HG03139 (cell line): ENCODE measurements at regions not wholly inside any gene's neighbourhood (a gene's known extent, or its start where the extent isn't known, plus 50 kb on each side); places are given as distances from the start of the nearest gene placed in this dataset.

Source experiments
- ATAC-seq: cut with Tn5 transposase; IDR thresholded peaks from one replicate; pipeline ENCODE4 v1.9.1; 2021; ENCODE audit not compliant: unreplicated experiment

DNA sequence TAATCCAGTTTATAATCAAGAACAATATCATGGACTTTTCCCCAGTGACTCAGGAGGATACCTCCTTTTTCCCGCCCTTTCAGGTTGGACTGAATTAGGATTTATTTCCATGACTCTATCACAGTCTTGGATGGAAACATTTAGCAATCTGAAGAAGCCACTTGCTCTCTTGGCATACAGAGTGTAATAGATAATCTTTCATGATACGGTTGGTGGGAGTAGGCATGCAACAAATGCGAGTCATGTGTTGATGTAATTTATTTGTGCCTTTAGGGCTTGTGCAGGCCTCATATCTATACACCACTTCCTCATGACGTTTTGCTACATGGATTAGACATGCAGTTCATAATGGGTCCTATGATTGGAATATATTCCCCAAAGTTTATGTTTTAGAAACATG lies 54.2 kb upstream of the MCTP2 start:
- no peak for ATAC-seq

DNA sequence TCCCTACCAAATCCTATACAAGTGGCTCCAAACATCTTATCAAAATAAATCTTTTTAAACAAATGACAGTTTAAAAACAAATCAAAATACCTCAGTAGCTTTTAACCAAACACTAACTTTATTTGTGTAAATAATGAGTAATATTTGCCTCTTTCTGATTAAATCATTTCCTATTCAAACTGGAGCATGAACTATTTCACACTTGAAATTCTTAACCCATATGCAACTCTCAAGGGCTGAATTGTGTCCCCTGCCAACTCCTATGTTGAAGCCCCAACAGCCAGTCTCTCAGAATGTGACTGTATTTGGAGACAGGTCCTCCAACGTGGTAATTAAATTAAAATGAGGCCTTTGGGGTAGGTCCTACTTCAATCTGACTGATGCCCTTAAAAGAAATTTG lies 55.9 kb upstream of the MCTP2 start:
- ATAC-seq = no peak

DNA sequence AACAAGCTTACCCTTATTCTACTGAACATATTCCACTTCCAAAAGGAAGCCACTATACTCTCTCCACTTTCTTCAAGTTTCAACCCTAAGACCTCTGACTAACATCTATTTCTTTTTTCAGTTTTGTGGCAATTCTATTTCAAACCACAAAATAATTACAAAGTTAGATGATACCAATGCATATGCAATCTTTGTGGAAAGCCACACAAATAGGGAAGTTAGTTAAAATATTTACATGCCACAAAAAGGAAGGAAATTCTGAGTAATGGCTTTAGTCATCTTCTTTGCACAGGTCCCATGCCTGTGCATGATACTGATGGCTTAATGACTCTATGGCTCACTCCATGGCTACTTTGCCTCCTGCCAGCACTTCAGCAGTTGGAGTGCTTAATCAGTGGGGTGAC lies 57.0 kb upstream of the MCTP2 start:
- peak; percentile 92 for ATAC-seq

DNA sequence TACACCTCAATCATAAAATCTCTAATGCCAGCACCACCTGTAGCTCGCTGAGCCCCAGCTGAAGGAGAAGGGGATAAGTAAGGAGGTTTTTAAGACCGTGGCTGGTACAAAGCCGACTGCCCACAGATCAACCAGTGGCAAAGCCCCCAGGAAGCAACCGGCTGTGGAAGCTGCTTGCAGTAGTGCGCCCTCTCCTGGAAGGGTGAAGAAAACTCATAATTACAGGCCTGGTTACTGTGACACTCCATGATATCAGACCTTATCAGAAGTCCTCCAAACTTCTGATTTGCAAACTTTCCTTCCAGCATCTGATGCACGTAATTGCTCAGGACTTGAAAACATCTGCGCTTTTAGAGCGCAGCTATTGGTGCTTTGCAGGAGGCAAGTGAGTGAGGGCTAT lies 63.1 kb upstream of the MCTP2 start:
- ATAC-seq = no peak

DNA sequence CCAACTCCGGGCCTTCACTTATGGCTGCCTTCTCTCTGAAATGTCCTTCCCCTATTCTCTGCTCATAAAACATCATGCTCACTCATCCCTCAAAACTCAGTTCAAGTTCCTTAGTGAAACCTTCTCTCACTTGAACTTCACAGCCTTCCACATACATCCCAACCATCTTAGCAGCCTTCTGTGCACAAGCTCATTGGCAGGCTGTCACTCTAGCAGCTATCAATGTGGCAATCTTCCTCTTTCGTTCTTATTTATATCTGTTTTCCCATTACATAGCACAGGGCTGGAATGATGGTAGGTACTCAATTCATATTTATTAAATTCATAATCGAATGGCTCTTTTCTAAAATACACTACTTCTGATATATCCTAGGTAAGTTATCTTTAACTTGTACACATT lies 66.4 kb upstream of the MCTP2 start:
- no peak for ATAC-seq

DNA sequence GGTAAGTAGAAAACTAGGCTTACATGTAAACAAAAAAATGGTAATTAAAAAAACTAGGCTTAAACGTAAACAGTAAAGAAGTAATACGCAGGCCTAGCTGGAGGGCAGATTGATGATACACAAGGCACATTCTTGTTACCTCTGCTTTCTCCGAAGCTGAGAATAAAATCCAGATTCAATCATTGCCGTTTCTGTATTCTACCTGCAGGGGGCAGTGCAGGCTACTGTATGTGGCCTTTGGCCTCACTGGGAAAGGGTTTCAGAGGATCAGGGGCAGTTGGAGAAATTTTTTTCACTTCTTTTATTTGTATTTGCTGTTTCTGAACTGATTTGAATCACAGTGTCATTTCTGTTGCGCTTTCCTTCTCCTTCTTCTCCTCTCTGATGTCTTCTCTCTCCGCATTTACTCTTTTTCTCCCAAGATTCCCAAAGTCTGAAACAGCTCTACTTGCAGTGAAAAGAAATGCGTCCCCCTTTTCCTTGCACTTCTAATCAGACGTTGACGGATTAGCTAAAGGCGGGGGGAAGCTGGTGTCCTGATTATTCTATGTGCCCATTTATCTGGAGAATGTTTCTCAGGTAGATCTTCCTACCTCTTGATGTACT lies 67.1 kb upstream of the MCTP2 start:
- no peak for ATAC-seq

DNA sequence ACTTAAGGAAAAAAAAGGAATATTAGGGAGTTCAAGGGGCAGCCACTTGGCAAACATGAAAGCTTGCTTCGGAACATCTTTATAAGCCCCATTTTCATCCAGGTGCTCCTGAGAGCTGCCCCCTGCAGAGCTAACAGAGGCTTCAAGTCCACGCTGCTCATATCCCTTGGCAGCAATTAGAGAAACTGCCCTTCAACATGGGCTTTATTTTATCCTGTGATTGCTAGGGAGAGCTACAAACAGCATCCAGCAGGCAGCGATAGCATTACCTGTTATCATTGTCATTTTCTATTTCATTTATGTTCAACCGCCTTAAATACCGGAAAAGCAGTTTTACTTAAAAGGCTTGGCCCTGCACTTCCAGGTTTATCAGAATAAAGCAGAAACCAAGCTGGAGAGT lies 68.4 kb upstream of the MCTP2 start:
- ATAC-seq = no peak

DNA sequence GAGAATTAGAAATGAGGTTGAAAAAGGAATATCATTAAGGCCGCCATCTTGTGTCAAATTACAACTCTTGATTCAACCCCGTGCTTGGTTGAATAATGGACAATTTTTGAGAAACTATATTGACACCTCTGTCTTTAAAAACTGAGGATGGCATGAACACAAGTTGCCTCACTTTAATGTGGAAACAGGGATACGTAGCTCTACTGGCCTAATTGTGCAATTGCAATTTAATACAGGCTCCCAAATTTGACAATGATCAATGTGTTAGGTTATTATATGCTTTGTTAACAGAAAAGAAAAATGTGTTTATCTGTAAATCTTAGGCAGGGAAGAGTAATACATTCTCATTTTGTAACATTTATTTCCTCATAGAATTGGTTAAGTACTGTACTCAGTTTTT lies 77.1 kb upstream of the MCTP2 start:
- ATAC-seq = no peak

DNA sequence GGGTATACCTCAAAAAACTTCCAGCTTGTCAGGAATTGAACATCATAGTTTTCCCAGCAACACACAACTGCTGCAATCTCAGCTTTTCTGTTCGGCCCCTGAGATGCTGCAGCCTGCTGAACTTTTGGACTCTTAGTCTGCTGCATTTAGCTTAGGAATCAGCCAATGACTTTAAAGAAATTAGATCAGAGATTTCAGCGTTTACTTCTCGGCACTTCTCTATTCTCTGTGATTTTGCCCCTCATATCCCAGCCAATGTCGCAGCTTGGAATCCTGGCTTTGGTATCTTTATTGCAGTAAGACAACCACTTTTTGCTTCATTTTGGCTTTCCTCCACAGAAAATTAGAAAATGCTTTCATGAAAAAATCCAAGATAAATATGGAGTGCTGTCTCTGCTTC lies 86.3 kb upstream of the MCTP2 start:
- no peak for ATAC-seq

DNA sequence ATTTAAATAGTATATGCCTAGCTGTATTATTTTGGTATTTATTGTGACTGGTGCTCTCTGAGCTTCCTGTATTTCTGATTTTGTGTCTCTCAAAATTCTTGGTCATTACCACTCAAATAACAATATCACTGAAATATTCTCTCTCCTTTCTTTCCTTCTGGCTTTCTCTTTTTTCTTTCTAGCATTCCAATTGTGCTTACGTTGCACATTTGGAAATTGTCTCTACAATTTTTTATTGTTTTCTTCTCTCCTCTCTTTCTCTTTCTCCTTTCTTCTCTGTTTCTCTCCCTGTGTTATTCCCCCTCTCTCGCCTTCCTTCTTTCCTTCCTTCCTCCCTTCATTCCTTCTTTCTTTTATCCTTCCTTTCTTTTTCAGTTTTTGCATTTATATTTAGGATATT lies 89.6 kb upstream of the MCTP2 start:
- ATAC-seq = no peak

DNA sequence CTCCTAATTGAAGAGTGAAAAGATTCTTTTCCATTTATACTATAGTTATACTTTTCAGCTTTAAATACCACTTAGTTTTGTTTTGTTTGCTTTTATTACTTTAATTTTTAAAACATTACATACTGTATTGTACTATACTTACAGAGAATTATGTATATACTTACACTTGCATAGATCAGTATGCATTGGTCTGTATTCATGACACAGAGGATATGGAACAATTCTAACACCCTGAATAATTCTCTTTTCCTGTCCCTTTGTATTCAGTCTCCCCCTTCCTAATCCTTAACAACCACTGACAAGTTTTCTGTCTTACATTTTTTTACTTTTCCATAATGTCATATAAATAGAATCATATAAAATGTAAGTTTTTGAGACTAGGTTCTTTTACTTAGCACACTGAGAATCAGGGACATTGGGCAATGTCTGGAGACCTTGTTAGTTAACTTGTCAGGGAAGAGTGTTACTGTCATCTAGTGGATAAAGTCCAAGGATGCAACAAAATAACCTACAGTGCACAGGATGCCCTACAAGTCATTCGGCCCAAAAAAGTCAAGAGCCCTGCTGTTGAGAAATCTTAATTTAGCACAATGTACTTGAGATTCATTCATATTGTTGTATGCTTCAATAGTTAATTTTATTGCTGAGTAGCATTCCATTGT lies 95.7 kb upstream of the MCTP2 start:
- no peak for ATAC-seq

DNA sequence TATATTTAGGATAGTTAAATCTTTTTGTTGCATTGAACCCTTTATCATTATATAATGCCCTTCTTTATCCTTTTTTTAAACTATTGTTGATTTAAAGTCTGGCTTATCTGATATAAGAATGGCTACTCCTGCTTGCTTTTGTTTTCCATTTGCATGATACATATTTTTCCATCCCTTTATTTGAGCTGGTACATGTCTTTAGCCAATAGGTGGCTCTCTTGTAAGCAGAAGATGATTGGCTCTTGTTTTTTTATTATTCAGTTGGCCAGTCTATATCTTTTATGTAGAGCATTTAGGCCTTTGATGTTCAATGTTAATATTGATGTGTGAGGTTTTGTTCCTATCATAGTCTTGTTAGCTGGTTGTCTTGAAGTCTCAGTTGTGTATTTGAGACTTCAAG lies 99.5 kb upstream of the MCTP2 start:
- ATAC-seq = no peak

DNA sequence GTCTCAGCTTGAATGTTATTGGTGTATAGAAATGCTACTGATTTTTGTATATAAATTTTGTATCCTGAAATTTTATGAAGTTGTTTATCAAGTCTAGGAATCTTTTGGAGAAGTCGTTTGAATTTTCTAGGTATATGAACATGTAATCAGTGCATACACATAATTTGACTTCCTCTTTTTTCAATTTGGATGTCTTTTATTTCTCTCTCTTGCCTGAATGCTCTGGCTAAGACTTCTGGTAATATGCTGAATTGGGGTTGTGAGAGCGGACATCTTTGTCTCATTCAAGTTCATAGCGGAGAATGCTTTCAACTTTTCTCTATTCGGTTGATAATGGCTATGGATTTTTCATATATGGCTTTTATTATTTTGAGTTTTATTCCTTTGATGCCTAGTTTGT lies 100.9 kb upstream of the MCTP2 start:
- ATAC-seq = no peak

DNA sequence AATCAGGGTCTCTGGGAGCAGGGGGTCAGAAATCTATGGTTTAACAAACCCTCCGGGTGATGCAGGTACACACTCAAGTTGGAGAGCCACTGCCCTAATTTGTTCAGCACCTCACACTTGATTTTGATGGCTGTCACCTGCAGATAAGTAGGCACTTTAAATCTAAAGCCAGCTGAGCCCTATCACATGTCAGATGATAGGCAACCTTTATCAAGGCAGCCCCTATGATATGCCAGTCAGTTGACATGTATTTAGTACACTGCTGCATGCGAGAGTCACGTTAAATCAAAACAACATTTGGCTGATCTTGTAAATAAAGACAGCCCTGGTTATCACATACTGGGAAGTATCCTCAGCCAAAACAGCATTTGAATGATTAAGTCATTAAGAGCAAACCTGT lies 104.4 kb upstream of the MCTP2 start:
- ATAC-seq = no peak

DNA sequence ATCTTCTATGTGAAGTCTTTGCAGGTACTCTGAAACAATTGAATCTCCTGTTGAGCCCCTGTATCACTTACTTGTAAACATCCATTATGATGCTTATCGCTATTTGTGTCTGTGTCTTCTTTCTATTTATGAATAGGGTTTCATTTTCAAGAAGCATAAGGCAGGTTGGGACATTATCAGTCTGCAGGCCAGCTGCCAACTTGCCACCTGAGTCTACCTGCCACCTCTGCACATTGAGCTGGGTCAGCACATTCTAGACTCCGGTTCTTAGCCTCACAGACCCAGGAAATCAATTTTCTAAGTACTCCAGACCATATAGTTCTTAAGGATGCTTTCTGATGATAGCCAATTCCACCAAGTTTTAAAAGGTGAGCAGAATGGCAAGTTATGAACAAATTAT lies 105.7 kb upstream of the MCTP2 start:
- ATAC-seq = no peak

DNA sequence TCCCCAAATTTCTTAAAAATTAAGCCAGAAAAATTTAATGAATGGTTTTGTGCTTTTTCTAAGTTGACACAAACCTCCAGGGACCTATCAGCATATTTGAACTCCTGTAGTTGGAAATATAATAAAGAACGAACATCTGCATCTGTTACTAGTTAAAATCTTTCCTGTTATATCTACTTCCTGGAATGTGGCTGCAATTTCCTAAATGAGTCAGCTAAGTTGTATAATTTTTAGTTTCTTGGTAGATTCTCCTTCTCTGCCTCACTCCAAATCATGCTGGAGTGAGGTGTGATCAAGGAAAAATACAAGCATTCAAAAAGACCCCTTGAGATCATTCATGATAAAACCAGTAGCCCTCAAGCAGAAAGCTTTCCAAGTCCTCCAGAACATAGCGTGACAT lies 106.2 kb upstream of the MCTP2 start:
- no peak for ATAC-seq

DNA sequence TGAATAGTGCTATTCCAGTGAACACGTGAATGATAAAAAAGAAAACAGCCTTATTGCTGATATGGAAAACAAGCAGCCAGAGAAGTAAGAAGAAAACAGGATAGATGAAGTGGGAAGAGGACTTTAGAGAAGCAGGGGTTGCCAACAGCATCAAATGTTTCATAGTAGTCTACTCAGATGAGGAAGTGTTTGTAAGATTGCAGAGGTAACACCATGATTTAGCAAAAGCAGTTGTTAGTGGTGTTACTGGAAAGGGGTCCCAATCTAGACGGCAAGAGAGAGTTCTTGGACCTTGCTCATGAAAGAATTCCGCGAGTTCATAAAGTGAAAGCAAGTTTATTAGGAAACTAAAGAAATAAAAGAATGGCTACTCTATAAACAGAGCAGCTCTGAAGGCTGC lies 108.8 kb upstream of the MCTP2 start:
- no peak for ATAC-seq

DNA sequence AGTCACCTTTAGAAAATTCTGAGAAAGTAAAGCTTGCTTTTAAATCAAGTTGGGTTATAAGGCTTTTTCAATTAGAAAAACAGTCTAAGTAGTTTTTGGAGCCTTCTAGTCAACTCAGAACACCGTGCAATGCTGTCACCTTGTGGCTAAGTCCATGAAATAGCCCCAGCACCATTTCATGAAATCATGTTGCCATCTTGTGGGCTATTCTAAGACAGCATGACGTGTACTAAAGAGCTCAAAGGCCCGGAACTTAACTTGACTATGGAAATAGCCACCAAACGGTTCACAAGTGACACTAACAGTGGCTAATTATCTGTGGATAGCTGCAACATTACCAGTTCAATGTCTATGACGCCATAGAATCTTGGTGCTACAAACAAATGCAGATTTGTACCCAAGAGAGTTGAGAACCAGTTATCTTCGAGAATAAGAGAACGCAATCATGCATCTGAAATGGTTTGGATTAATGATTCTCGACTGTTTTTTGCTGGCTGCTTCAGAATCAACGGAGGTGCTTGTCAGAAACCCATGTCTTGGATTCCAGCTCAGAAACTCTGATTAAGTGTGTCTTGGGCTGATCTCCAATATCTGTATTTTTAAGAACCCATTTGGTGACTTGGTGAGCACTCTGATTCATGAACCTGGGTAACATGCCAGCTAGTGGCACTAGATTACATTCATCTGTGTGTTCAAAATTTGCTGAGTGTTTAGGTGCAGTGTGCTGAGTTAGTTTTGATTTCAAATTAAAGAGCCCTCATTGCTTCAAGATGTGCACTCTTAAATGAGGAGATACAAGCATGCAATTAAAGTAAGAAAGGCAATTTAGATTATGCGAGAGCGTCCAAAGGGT lies 111.2 kb upstream of the MCTP2 start:
- ATAC-seq = peak; percentile 100

DNA sequence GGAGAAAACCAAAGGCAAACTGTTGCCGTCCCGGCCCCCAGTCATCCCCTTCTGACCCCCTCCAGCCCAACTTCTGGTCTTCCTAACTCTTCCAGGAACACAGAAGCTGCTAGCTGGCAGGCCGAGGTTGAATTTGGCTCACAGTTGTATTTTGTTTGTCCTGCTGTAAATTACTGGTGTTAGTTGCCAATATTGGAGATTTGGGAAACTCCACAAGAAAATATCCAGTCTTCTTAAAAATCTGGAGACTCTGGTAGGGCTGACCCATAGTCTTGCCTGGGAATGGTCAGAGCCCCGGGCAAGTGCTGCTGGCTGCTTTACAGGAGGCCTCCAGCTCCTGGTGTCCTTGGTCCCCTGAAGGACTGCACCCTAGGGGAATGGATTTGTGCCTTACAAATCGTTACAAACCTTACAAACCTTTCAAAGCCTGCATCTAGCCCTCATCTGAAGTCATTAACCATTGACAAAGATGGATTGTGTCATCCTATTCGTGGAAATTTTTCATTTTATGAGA lies 112.0 kb upstream of the MCTP2 start:
- no peak for ATAC-seq

DNA sequence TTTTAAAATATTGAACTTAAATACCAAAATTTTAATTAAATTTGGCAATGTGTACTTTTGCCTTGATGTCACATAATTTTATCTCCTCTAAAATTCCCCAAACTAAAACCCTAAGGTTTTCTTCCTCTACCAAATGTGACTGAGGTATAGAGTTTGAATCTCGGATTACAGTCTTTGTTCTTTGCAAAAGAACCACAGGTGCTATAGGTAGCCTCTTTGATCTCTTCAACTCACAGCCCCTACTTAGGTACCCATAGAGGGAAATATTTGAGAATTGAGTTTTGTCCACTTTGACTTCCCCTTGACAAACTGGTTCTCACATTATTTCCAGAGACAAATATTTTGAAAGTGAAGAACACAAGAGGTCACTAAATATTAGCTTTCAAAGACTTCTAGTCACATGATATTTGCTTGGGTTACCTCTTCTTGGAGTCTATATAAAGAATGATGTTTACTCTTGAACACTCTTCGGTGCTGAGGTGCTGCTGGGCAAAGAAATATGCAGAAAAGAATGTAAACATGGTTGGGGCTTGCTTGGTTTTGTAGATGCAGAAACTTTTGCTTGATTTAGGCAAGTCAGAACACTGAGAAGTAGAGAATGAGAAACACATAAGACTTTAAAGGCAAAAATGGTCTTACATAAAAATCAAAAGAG lies 120.8 kb upstream of the MCTP2 start:
- ATAC-seq = no peak

DNA sequence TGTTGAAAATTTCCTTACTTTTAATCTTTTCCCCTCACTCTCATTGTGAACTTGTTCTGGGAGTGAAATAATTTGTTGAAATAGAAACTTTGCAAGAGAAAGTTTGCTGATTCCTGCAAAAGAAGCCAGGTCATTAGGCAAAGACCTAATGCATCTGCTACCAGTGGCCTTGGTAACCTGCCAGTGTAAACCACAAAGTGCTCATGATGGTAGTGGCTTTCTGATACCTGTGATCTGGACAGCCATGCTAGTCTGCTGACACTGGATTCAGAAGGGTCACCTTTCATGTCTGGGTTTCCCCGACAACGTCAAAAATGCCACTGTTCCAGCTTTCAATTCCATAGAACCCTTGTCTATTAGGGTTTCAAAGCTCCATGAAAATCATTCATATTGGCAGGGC lies 123.7 kb upstream of the MCTP2 start:
- no peak for ATAC-seq

DNA sequence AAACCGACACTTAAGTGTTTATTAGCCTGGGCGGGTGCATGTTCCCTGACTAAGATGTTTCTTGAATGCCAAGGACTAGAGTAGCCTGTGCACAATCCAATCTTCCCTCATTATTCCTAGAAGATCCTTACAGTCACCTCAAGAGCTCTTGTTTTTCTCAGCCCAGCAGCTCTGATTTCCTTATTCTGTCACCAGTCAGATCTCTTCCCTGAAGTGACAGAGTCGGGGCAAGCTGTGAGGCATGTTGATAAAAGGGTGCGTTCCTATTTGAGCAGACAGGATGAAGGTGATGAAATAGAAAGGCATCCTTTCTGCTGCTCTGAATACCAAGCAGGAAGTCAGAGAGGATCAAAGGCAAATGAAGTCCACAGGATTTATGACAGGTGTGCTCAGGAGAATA lies 125.6 kb upstream of the MCTP2 start:
- no peak for ATAC-seq
